ENCODE measurements at regions not wholly inside any gene's neighbourhood (a gene's known extent, or its start where the extent isn't known, plus 50 kb on each side); places are given as distances from the start of the nearest gene placed in this dataset.

GRCh38 chr18:26780520-26781325 is 84.8 kb downstream of the AQP4 start:
- TF ChIP-seq, protein P1, sequence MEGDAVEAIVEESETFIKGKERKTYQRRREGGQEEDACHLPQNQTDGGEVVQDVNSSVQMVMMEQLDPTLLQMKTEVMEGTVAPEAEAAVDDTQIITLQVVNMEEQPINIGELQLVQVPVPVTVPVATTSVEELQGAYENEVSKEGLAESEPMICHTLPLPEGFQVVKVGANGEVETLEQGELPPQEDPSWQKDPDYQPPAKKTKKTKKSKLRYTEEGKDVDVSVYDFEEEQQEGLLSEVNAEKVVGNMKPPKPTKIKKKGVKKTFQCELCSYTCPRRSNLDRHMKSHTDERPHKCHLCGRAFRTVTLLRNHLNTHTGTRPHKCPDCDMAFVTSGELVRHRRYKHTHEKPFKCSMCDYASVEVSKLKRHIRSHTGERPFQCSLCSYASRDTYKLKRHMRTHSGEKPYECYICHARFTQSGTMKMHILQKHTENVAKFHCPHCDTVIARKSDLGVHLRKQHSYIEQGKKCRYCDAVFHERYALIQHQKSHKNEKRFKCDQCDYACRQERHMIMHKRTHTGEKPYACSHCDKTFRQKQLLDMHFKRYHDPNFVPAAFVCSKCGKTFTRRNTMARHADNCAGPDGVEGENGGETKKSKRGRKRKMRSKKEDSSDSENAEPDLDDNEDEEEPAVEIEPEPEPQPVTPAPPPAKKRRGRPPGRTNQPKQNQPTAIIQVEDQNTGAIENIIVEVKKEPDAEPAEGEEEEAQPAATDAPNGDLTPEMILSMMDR (IDR thresholded peaks at IDR 0.05; ENCODE audit: low read depth, low read length) = no peak
- no peaks in the 10 kb centered on the region for H3K9me3 ChIP-seq (ENCODE audit: low read depth)

GRCh38 chr18:26778054-26778393 is 87.5 kb downstream of the AQP4 start:
- TF ChIP-seq, protein P1 (IDR thresholded peaks at IDR 0.05; ENCODE audit: low read depth, low read length) = no peak
- H3K9me3 ChIP-seq (ENCODE audit: low read depth) = no peaks in the 10 kb centered on the region
- H3K27me3 ChIP-seq = no peaks in the 10 kb centered on the region
- no peaks in the 10 kb centered on the region for H3K36me3 ChIP-seq
- no peak overlapping the region for H3K4me3 ChIP-seq
- peaks cover 4% of the 10 kb centered on the region for H3K4me1 ChIP-seq (ENCODE audit: low read depth)
- DNase-seq (ENCODE audit: low read depth in 1 of 2, low spot score in 1 of 2) = no peak
- H3K27ac ChIP-seq = no peak overlapping the region

More at GRCh38 chr18:26780520-26781325, 84.8 kb downstream of the AQP4 start:
- Histone ChIP-seq H3K27me3 (no peaks in the 10 kb centered on the region), H3K4me3 (no peak overlapping the region), H3K4me1 (ENCODE audit: low read depth) (peaks cover 10% of the 10 kb centered on the region), H3K36me3 (no peaks in the 10 kb centered on the region), H3K27ac (no peak overlapping the region)
- DNase-seq (ENCODE audit: low read depth in 1 of 2, low spot score in 1 of 2) = no peak

DNA sequence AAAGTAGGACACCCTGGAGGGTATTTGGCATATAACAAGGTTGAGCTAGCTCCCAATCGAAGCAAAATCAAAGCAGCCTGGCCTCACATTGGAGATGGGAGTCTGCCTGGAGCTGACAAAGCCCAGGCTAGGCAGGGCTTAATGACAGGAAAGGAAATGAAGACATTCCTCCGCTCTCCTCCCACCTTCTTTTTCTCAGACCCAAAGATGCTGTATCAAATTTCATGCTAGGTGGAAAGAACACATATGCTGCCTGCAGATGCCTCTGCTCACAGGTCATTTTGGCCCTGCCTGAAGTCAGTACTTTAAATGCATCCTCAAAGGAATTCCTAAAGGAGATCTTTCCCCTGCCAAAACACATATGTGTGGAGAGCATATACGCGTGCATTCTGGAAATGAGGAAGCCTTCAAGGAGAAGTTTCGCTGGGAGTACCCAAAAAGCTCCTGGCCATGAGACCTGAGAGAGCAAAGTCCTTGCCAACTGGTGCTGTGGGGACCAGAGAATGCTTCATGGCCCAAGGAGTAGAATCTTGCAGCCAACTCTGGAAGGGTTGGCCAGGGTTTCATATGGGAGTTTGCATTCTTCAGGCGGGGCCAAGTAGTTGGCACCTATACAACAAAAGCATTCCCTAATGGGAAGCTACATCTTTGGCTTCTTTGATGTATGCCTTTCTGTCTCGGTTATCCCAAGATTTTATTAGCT is 88.0 kb downstream of the AQP4 start:
- H3K27me3 ChIP-seq = no peaks in the 10 kb centered on the region
- peak; percentile 54 to 56 for DNase-seq (ENCODE audit: low read depth in 1 of 2, low spot score in 1 of 2)
- H3K4me1 ChIP-seq (ENCODE audit: low read depth) = peaks cover 4% of the 10 kb centered on the region
- no peaks in the 10 kb centered on the region for H3K36me3 ChIP-seq
- H3K9me3 ChIP-seq (ENCODE audit: low read depth) = no peaks in the 10 kb centered on the region
- no peak overlapping the region for H3K4me3 ChIP-seq
- H3K27ac ChIP-seq = no peak overlapping the region
- TF ChIP-seq, protein P1 (IDR thresholded peaks at IDR 0.05; ENCODE audit: low read depth, low read length) = no peak

DNA sequence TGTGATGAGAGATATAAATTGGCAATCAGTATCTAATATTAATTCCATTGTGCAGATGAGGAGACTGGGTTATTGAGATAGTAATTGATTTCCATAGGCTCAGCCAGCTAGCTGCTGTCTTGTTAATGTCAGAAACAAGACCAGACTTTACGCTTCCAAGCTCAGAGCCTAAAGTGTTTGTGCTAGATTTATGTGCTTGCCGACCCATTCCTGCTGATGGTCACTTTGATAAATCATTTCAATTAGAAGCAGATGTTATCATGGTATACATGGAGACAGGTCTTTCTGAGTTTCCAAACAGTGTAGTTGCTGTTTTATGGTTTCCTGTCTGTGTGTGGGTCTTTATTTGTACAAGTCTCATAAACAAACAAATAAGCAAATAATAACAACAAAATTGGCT is 92.8 kb downstream of the AQP4 start:
- no peak for DNase-seq (ENCODE audit: low read depth in 1 of 2, low spot score in 1 of 2)
- Histone ChIP-seq H3K4me3 (no peak overlapping the region), H3K4me1 (ENCODE audit: low read depth) (peaks cover 4% of the 10 kb centered on the region), H3K27ac (no peak overlapping the region), H3K36me3 (no peaks in the 10 kb centered on the region), H3K27me3 (no peaks in the 10 kb centered on the region), H3K9me3 (ENCODE audit: low read depth) (no peaks in the 10 kb centered on the region)
- TF ChIP-seq, protein P1 (IDR thresholded peaks at IDR 0.05; ENCODE audit: low read depth, low read length) = no peak

DNA sequence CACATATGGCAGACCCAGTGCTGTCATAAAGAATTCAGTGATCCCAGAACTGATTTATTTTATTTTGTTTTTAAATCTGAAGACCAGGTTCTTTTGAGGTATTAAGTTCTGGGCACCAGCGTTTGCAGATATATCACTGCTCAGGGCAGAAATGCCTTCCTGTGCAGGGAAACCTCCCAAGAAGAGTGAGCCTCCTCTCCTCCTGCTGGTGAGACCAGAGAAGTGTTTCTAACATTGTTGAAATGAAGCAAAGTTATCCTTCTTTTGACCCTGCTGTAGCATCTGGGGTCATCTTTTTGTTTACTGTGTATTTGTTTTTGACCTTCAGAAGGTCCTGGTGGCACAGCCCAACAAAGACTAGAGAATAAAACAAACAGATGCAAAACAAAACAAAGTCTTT is 94.0 kb downstream of the AQP4 start:
- Histone ChIP-seq H3K27ac (no peak overlapping the region), H3K9me3 (ENCODE audit: low read depth) (no peaks in the 10 kb centered on the region), H3K4me1 (ENCODE audit: low read depth) (no peaks in the 10 kb centered on the region), H3K4me3 (no peak overlapping the region), H3K27me3 (no peaks in the 10 kb centered on the region), H3K36me3 (no peaks in the 10 kb centered on the region)
- TF ChIP-seq, protein P1 (IDR thresholded peaks at IDR 0.05; ENCODE audit: low read depth, low read length) = peak; percentile 65
- peak; percentile 42 to 51 for DNase-seq (ENCODE audit: low read depth in 1 of 2, low spot score in 1 of 2)
